Smooth muscle cell of the brain vasculature (primary cell): ENCODE measurements at regions not wholly inside any gene's neighbourhood (a gene's known extent, or its start where the extent isn't known, plus 50 kb on each side); places are given as distances from the start of the nearest gene placed in this dataset.
A peak's percentile ranks its signal among the peaks of the same experiment; 100 is the strongest.
"Not testable (repeated sequence)": the region's sequence is repeated elsewhere in the genome, so short reads cannot be mapped to it uniquely, and the experiment has no call there.

ENCODE experiments used
- DNase-seq: peaks from one replicate; pipeline ENCODE4 v3.0.0-alpha.2; 2012; ENCODE audit warnings: low read depth, low spot score

DNA sequence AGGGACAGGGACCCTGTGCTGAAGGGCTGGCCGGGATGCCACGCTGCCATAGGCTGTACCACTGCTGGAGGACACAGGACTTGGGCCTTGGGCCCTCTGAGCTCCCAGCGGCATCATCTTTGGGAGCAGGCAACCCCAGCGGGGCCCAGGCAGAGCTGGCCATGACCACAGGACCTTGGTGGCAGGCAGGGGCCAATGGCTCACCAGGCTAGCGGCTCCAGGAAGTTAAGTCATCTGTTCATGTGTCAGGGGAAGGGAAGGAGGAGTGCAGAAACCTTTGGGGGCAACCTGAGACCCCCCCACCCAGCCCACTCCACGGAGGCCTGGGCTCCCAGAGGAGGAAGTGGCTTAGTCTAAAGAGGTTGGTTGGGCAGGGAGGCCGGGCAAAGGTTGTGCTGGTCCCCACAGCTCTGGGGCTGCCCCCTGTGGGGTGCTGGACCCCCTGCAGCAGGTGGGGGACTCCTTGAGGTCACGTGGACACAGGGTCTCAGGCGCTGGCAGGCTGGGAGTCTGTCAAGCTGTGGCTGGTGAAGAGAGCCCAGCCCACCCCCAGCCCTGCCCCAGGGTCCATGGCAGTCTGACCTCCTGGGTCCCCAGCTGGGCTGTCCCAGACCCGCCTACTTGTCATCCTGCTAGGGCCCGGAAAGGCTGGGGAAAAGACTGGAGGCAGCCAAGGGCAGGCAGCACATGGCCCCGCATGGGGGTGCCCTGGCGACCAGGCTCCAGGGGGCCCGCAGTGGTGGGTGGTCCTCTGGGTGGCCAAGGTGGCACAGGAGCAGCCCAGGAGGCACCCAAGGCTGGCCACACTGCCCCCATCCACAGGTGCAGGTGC is 184.3 kb downstream of the IGLL1 start:
- no peak for DNase-seq

DNA sequence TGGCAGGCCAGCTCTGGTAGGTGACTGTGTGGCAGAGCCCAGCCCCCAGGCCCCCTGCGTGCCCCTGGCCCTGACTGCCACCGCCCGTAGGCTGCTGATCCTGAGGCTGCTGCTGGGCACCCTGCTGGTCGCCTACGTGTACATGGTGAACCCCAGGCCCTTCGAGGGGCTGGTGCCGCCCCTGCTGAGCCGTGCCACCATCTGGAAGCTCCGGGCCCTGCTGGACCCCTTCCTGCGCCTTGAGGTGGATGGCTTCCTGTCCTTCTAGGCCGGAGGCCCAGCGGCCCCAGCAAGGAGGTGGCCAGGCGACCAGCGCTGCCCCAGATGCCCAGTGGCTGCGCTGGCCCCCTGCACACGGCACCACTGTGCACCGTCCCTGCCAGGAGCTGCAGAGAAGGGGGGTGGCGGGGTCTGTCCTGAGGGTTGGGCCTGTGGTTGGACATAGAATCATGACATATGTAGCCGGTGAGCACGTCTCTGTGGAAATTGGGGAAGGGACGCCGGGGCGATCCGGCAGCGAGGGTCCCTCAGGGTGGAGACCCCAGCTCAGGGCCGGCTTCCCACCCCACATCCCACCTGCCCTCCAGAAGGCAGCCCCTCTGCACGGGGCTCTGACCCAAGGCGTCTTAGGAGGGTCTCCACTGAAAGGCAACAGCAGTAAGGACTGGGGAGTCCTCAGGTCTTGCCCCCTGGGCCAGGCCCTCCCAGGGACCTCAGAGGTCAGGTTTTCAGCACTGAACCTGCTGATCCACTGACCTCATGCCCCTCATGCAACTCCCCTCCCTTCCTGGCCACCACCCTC is 185.4 kb downstream of the IGLL1 start:
- no peak for DNase-seq

DNA sequence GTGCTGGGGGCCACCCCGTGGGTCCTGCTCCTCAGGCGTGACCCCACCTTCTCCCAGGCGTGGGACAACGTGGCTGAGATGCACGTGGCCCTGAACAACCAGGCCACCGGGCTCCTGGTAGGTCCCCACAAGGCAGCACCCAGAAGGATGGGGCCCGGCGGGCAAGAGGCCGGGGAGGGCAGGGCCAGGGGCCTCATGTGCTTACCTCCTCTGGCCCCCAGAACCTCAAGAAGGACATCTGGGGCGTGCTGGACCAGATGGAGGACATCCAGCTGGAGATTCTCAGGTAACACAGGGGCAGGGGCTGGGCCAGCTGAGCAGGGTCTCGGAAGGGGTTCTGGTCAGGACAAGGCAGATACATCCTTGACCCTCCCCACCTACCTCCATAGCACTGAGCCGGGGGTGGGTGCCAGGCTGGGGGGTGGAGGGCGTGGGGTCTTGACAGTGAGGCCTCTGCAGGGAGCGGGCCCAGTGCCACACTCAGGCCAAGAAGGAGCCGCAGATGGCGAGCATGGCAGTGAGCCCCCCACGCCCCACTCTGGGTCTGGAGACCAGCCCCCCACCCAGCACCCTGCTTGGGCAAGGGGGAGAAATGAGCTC is 186.3 kb downstream of the IGLL1 start:
- no peak for DNase-seq

DNA sequence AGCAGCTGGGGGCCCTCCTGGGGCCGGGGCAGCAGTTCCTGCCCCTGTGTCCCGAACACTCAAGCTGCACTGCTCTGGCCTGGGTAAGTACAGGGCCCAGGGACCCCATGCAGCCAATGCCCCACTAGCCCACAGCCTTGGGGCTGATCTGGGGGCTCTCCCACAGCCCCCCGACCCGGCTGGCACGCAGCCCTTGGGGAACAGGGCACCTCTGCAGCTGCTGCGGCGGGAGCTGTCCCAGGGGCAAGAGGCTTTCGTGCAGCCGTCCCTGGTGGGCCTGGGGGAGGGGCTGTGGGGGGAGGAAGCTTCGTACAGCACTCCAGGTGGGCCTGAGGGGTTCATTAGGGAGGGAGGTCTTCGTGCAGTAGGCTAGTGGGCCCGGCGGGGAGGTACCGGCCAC is 186.9 kb downstream of the IGLL1 start:
- not testable (repeated sequence) for DNase-seq

DNA sequence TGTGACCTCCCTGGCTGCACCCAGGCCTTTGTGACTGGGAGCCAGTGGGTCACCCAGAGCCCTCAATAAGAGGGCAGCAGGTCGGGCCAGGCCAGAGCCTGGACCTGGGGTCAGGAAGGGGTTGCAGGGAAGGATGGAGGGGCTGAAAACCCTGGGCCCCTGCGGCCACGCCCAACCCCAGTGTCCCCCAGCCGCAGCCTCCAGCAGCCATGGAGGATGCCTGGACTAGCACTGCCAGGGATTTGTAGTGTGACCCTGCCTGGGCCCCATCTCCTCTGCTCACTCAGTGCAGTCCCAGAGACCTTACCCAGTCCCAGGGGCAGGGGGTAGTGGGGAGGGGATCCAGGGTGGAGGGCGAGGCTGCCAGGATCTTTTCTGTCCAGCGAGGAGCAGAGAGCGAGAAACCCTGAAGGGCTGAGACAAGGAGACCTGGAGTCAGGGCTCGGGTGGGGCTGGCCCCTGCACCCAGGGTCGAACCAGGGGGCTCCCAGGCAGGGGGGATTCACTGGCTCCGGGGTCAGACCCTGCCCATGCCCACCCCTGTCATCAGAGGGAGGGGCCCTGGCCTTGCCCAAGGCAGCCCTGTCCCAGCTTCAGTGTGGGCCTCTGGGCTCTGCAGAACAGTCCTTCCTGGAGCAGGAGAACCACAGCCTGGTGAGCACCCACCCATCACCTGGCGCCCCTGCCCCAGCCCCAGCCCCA is 187.5 kb downstream of the IGLL1 start:
- DNase-seq, result no peak

DNA sequence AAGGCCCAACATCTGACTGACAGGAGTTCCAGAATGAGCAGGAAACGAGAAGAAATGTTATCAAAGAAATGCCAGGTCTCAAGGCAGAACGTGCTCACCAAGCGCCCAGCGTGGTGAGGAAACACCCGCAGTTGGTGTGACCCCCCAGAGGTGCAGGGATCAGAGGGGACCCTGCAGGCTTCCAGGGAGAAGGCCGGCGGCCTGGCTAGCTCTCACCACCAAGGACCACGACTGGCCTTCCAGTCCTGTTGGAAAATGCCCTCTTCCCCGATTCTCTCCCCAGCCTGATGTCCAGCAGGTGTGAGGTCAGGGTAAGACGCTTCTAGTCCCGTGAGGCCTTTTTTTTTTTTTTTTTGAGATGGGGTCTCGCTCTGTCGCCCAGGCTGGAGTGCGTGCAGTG is 189.1 kb downstream of the IGLL1 start:
- no peak for DNase-seq

DNA sequence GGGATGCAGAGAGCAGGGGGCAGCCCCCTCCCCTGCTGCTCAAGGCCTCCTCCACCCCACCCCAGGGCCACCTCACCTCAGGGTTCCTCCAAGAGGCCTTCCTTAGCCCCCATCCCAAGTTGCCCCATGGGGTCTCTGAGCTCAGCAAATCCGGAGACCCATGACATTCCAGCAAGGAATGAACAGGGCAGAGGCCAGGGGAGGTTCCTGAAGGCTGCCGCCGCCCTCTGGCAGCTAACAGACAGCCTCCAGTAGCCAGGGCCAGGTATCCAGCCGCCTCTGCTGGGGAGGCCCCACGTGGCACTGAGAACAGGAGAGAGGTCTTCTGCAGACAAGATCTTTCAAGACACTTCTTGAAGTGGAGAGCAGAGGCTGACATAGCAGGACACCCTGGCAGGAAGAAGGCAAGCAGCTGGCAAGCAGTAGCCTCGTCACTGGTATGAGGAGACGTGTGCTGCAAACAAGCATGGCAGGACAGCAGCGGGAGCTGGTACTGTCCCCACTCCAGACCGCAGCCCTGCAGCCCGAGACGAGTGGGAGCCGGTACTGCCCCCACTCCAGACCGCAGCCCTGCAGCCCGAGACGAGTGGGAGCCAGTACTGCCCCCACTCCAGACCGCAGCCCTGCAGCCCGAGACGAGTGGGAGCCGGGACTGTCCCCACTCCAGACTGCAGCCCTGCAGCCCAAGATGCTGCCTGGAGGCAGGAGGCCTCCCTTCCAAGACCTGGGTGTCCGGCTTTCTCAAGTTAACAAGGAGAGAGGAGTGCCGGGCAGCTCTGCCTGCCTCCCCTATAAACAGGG is 190.6 kb downstream of the IGLL1 start:
- no peak for DNase-seq

DNA sequence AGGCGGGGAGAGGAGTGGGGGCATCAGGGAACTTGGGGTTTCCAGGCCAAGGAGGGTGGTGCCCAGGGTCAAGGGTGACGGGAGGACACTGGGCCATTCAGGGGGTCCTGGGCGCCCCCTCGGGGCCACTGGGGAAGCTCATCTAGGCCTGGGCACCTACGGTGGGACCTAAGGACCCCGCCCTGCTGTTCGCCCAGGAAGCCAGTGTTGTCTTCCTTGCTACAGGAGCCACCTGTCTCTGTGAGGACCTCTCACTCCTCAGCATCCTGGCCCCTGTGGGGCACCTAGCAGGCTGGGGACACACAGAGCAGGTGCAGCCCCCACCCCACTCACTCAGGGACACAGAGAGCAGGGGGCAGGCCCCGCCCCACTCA is 191.6 kb downstream of the IGLL1 start:
- DNase-seq, result no peak

DNA sequence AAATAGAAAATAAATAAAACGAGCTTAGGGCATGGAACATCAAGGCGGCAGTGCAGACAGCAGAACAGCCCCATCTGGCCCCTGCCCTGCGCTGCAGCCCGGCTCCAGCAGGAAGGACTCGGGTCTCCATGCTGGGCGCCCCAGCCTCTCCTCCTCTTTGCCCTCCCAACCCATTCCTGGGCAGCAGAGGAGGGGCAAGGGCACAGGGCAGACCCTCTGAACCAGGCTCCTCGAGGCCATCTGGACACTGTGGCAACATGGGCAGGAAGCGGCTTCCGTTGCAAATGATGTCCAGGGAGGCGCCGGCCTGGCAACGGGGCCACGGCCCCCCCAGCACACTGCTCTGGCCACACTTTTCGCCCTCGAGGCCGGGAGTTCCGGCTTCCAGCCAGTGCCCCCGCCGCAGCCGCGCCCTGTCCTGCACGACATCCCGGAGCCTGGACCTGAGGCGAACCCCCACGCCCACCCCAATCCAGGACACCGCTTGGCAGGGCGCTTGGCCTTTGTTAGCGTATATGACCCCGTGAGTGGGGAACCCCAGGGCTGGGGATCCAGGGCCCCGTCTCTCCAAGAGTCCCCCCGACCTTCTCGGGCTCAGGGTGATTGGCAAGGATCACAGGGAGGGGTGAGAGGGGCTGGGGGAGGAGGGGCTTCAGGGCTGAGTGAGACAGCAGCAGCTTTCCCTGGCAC is 192.1 kb downstream of the IGLL1 start:
- no peak for DNase-seq

DNA sequence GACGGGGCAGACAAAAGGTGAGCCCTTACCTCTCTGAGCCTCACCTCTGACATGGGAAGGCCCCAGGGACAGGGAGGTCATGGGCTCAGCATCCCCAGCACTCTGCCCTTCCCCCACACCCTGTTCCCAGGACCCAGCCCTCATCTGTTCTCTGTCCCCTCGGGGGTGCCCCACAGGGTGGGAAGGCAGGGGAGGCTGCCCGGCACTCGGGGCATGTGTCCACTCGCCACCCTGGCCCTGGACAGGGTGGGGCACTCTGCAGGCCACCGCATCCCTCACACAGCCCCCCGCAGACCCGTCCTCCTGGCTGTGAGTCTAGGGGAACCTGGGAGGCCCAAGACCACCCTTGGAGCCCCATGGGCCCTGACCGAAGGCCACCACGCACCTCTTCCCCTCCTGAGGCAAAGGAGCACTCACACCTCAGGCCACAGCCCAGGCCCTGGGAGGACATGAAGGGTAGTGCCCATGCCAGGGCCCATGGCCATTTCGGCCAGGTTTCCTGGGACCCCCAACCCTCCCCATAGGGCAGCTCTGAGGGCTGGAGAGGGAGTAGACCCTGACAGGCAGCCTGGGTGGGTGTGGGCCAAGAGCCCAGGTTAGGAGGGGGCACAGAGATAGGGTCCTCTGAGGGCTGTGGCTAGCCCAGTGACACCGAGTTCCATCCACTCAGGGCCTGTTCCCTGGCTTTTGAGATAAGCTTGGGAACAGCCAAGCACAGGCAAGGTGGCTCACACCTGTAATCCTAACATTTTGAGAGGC is 193.1 kb downstream of the IGLL1 start:
- DNase-seq, result no peak

DNA sequence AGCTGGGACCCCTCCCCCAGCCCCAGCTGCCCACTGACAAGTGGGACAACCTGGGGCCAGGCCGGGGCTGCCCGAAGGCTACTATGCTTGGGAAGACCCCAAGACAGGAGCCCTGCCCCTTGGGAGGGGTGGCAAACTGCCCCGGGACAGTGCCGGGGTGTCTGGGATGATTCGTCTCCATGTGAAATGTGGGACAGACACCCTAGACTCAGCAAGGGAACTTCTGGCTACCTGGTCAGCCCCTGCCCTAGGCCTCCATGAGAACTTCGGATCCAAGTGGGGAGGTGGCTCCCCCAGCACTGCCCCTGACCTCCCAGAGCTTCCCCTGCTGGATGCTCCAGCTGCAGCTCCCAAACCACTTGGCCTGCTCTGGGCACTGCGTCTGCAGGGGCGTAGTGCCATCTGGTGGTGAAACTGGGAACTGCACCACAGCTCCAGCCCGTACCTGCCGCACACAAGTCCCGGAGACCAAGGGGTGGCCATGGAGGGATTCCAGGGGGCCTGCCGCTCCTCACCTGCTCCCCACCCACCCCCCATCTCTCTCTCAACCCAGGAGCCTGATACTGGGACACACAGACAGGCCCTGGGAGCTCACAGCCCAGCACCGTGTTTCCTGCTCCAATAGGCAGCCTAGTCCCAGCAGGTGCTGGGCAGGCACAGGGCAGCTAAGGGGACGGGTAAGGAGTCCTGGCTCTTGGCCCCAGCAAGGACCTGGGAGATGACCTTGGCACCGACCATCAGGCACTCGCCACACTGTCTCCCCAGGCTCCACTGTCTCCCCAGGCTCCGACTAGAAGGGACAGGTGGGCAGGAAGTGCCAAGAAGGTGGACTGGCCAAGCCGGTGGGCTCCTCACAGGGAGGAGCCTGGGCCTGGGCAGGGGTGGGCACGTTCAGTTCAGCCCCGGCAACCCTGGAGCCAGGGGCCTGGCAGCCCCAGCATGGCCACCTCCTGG is 194.1 kb downstream of the IGLL1 start:
- DNase-seq, result peak; percentile 65

DNA sequence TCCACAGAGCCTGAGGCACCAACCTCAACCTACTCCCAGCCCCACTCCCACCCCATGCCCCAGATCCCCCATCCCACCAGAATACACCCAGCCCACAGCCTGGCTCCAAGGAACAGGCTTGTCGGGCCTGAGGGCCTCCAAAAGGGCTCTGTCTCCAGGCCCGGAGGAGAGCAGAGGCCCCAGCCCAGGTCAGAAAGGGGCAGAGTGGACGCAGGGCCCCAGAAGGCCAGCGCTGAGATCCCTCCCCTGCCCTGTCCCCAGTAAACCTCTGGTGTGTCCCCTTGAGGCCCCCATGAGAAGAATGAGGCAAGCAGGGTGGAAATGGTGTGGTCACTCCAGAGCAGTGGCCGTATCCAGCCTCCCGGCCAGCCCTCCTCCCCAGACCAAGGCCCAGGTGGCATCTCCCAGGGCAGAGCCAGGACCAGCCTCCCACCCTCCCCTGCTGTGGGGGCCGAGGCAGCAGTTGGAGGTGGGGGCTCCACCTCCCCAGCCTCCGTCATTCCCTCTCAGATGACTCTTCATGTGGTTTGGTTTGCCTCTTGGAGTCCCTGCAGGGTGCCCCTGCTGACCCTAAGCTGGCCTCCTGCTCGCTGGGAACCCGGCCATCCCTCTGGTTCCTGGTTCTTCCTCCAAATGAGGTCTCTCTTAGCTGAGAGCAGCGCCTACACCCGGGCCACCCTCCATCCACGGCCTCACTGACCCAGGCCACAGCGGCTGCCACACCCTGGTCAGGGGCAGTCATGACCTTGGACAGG is 195.0 kb downstream of the IGLL1 start:
- peak; percentile 52 for DNase-seq

DNA sequence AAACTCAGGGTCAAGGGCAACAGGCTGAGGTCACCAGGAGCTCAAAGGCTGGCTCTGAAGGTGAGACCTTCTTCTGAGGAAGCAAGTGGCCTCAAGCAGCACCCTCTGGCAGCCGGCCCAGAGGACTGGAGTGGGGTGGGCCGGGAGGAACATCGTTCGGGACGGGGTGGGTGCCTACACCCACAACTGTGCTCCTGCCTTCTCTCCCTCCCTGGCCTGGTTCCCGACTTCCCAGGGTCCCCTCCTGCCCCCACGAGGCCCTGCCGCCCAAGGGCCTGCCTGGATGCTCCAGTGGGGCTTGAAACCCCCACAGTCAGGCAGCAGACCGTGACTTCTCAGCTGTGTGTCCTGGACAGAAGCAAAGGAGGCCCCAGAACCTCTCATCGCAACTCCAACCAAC is 195.7 kb downstream of the IGLL1 start:
- no peak for DNase-seq

DNA sequence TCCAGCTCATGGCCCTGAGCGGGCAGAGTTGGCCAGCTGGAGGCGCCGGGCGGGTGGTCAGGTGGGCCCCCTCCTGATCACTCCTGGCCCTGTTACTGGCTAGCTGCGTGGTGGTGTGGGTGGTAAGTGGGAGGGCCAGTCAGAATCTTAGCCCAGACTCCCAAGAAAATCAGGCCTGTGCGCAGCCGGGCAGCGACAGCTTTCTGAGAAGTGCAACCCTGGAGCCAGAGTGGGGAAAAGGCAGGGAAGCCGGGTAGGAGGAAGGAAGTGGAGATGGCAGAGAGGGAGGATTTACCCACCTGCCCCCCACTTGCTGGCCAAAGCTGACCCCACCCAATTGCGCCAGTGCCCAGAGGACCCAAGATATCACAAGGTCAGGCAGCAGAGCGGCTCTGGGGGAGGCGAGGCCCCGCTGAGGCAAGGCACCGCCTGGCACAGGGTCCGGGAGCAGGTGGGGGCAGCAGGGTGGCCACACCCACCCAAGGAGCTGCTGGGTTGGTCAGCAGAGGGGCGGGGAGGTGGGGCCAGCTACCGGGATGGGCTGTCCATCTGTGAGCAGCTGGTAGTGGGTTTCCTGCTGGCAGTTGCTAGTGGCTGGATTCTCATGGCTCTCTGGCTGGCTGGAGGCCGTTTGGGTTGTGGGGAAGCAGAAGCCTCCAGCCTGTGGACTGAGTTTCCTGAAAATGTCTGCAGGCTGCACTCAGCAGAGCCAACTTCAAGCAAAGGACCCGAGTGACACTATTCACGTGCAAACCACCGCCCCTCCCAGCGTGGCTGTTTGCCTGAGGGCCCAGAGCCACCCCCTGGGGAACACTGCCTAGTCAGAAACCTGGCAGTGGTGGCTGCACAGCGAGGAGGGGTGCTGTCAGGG is 196.4 kb downstream of the IGLL1 start:
- DNase-seq, result no peak

DNA sequence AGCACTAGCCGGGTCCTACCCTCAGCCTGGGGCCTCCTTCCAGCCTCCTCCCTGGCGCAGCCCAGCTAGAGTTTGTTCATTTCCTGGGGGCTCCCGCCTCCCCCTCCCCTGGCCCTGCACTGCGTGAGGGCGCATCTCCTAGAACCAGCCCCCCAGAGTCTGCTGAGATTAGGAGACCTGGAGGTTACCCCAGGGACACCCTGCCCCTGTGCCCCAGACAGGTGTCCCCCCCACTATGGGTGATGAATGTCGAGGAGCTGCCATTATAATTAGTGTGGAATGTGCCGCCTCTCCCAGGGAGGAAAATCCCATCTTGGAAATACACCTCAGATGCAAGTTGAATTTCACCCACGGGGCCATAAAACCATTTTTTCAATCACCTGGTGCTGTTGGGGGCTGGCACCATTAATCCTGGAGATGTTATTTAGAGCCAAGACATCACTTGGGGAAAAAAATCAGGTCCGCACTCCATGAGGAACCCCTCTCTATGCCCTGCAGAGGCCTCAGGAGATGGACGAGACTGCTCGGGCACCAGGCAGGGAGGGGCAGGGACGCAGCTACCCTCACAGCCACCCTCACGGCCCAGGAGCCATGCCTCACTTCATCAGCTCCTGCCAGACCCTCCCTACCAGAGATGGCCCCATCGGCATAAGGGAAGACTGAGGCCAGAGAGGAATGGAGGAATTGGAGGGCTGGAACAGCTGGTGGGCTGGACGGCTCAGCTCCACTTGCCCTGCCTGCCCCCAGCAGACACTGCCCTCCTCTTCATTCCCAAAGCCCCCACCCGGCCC is 197.5 kb downstream of the IGLL1 start:
- DNase-seq, result no peak
